ENCODE measurements at regions not wholly inside any gene's neighbourhood (a gene's known extent, or its start where the extent isn't known, plus 50 kb on each side); places are given as distances from the start of the nearest gene placed in this dataset.

DNA sequence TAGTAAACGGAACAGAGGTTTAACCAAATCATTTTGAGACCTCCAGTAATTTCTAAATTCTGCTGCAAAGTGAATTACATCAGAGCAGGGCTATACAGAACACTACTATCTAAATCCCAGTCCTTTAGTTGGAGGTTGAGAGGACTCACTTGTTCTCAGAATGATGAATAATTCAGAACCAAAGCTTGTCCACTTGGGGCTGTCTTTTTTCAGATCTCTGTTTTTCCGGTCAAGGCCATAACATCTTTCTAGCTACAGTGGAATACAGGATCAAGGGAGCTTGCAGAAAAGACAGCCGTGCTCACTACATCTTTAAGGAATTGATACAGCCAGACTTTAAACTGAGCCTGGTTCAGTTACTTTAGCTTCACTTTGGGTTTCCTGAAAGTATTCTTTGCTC is 194.5 kb downstream of the EFHB start:
- TF ChIP-seq EZH2phosphoT487 (IDR thresholded peaks at IDR 0.05; ENCODE audit: borderline replicate concordance) (no peak), CTCF (conservative IDR thresholded peaks at IDR 0.05; ENCODE audit: low read length) (no peak)
- no peaks in the 10 kb centered on the region for H3F3A ChIP-seq (ENCODE audit: low read depth)
- peaks cover 31% of the 10 kb centered on the region for H3K4me1 ChIP-seq (ENCODE audit: insufficient read depth, low read length, poor library complexity, severe bottlenecking)
- H2AFZ ChIP-seq (ENCODE audit: low read length): no peak overlapping the region
- H3K27me3 ChIP-seq (ENCODE audit: insufficient read depth, low read length, poor library complexity, severe bottlenecking): no peaks in the 10 kb centered on the region
- no peaks in the 10 kb centered on the region for H3K79me2 ChIP-seq (ENCODE audit: insufficient read depth, low read length)
- H4K20me1 ChIP-seq (ENCODE audit: insufficient read depth, low read length, poor library complexity, severe bottlenecking): no peaks in the 10 kb centered on the region
- peak overlapping the region; percentile 32 for H3K4me3 ChIP-seq (ENCODE audit: low read length, poor library complexity, severe bottlenecking)
- no peaks in the 10 kb centered on the region for H3K9me3 ChIP-seq (ENCODE audit: insufficient read depth, low read depth, low read length)
- H3K4me2 ChIP-seq (ENCODE audit: low read depth, low read length, poor library complexity, severe bottlenecking): peak overlapping the region; percentile 52
- H3K9ac ChIP-seq (ENCODE audit: low read depth, low read length, poor library complexity, severe bottlenecking): peak overlapping the region; percentile 4
- H3K9me2 ChIP-seq (replicated peaks; ENCODE audit: low read depth, low read length): no peaks in the 10 kb centered on the region
- H3K36me3 ChIP-seq (ENCODE audit: insufficient read depth, low read length): no peaks in the 10 kb centered on the region

DNA sequence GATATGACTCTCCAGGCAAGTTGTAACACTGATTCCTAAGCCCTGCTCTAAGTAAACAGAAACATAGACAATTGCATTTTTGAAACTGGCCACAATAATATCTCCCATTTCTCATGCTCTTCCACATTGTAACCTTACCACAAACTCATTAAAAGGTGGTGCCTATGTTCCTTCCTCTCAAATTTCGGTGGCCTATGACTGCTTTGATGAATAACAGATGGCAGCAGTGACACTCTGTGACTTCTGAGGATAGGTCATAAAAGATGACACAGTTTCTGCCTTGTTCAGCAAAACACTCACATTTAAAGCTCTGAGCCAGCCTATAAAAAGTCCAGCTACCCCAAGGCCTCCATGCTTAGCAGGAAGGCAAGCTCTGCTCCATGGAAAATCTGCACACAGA is 195.2 kb downstream of the EFHB start:
- Histone ChIP-seq H3F3A (ENCODE audit: low read depth) (no peaks in the 10 kb centered on the region), H2AFZ (ENCODE audit: low read length) (no peak overlapping the region), H3K9me3 (ENCODE audit: insufficient read depth, low read depth, low read length) (no peaks in the 10 kb centered on the region), H3K36me3 (ENCODE audit: insufficient read depth, low read length) (no peaks in the 10 kb centered on the region), H3K79me2 (ENCODE audit: insufficient read depth, low read length) (no peaks in the 10 kb centered on the region), H3K9ac (ENCODE audit: low read depth, low read length, poor library complexity, severe bottlenecking) (no peak overlapping the region), H3K4me2 (ENCODE audit: low read depth, low read length, poor library complexity, severe bottlenecking) (peak overlapping the region; percentile 52), H3K9me2 (replicated peaks; ENCODE audit: low read depth, low read length) (no peaks in the 10 kb centered on the region), H3K4me3 (ENCODE audit: low read length, poor library complexity, severe bottlenecking) (peak overlapping the region; percentile 32), H4K20me1 (ENCODE audit: insufficient read depth, low read length, poor library complexity, severe bottlenecking) (no peaks in the 10 kb centered on the region), H3K27me3 (ENCODE audit: insufficient read depth, low read length, poor library complexity, severe bottlenecking) (no peaks in the 10 kb centered on the region), H3K4me1 (ENCODE audit: insufficient read depth, low read length, poor library complexity, severe bottlenecking) (peaks cover 29% of the 10 kb centered on the region)
- no peak for TF ChIP-seq CTCF (conservative IDR thresholded peaks at IDR 0.05; ENCODE audit: low read length)

DNA sequence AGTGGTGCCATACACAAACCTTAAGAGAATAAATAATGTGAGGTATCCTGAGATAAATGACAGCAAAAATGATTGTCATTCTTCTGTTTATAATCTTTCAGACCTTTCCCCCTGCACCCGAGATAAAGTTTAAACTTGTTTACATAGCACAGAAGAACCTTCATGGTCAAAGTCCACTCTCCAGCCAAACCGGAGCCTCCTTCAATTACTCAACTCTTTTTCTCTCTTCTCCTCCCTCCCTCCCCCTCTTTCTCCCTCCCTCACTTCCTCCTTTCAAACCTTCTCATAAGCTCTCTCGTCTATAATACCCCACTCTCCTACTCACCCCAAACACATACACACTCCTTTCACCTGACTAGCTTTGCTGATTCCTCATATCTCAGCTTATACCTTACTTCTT is 198.9 kb downstream of the EFHB start:
- no peak overlapping the region for H3K4me2 ChIP-seq (ENCODE audit: low read depth, low read length, poor library complexity, severe bottlenecking)
- no peak for TF ChIP-seq EZH2phosphoT487 (IDR thresholded peaks at IDR 0.05; ENCODE audit: borderline replicate concordance)
- TF ChIP-seq CTCF (conservative IDR thresholded peaks at IDR 0.05; ENCODE audit: low read length): no peak
- no peaks in the 10 kb centered on the region for H3K9me2 ChIP-seq (replicated peaks; ENCODE audit: low read depth, low read length)
- H2AFZ ChIP-seq (ENCODE audit: low read length): no peak overlapping the region
- H3K4me1 ChIP-seq (ENCODE audit: insufficient read depth, low read length, poor library complexity, severe bottlenecking): peaks cover 29% of the 10 kb centered on the region
- H4K20me1 ChIP-seq (ENCODE audit: insufficient read depth, low read length, poor library complexity, severe bottlenecking): no peaks in the 10 kb centered on the region
- H3K4me3 ChIP-seq (ENCODE audit: low read length, poor library complexity, severe bottlenecking): no peak overlapping the region
- no peaks in the 10 kb centered on the region for H3K27me3 ChIP-seq (ENCODE audit: insufficient read depth, low read length, poor library complexity, severe bottlenecking)
- H3K9me3 ChIP-seq (ENCODE audit: insufficient read depth, low read depth, low read length): no peaks in the 10 kb centered on the region
- H3K79me2 ChIP-seq (ENCODE audit: insufficient read depth, low read length): no peaks in the 10 kb centered on the region
- H3F3A ChIP-seq (ENCODE audit: low read depth): no peaks in the 10 kb centered on the region
- H3K9ac ChIP-seq (ENCODE audit: low read depth, low read length, poor library complexity, severe bottlenecking): no peak overlapping the region
- H3K36me3 ChIP-seq (ENCODE audit: insufficient read depth, low read length): no peaks in the 10 kb centered on the region
